OCI-LY3 (cell line): ENCODE measurements at regions not wholly inside any gene's neighbourhood (a gene's known extent, or its start where the extent isn't known, plus 50 kb on each side); places are given as distances from the start of the nearest gene placed in this dataset.

ENCODE experiments used
- H2AFZ ChIP-seq: fragments of 200-600, 300-600 bp; shearing (Covaris generic); 2 replicates; pipeline ENCODE4 v1.6.0; 2014; ENCODE audit warnings: antibody characterized with exemption, low read depth, low read length
- H3K27ac ChIP-seq: fragments of 200-600, 300-600 bp; sonication (generic); 2 replicates; pipeline ENCODE4 v1.5.1; 2014; ENCODE audit warnings: mild to moderate bottlenecking, low read length, moderate library complexity, mixed read lengths
- H3K27me3 ChIP-seq: fragments of 200-600, 300-600 bp; sonication (generic); 2 replicates; pipeline ENCODE4 v1.6.1; 2014; ENCODE audit warnings: low read depth, low read length, mixed read lengths
- H3K36me3 ChIP-seq: fragments of 200-600, 300-600 bp; sonication (generic); replicated peaks from 2 replicates; pipeline ENCODE3; 2014; ENCODE audit warnings: low read depth, low read length, mixed read lengths
- H3K4me1 ChIP-seq: fragments of 300-600, 200-600 bp; sonication (generic); 2 replicates; pipeline ENCODE4 v1.6.1; 2014; ENCODE audit warnings: low read length, mixed read lengths
- H3K4me2 ChIP-seq: fragments of 200-600, 300-600 bp; sonication (generic); 2 replicates; pipeline ENCODE4 v1.6.1; 2014; ENCODE audit warnings: low read length, mixed read lengths
- H3K4me3 ChIP-seq: fragments of 300-600, 200-600 bp; sonication (generic); 2 replicates; pipeline ENCODE4 v1.5.1; 2014; ENCODE audit warnings: antibody characterized with exemption, mild to moderate bottlenecking, low read length, moderate library complexity
- H3K79me2 ChIP-seq: fragments of 300-600, 200-600 bp; shearing (Covaris generic); 2 replicates; pipeline ENCODE4 v1.6.1; 2014; ENCODE audit warnings: mild to moderate bottlenecking, low read length, mixed read lengths
- H3K9ac ChIP-seq: fragments of 300-600, 200-600 bp; shearing (Covaris generic); 2 replicates; pipeline ENCODE4 v1.6.0; 2014; ENCODE audit warnings: mild to moderate bottlenecking, low read length, moderate library complexity
- H3K9me3 ChIP-seq: fragments of 200-600, 300-600 bp; shearing (Covaris generic); 2 replicates; pipeline ENCODE4 v1.6.1; 2014; ENCODE audit warnings: low read length, mixed read lengths; ENCODE audit not compliant: insufficient read depth
- H4K20me1 ChIP-seq: fragments of 200-600, 300-600 bp; sonication (generic); 2 replicates; pipeline ENCODE4 v1.6.1; 2016; ENCODE audit warnings: low read length, mixed read lengths; ENCODE audit not compliant: insufficient read depth
- CTCF ChIP-seq: fragments of 200-600, 300-600 bp; sonication (generic); IDR thresholded peaks from 2 replicates; pipeline ENCODE4 v1.5.1; 2014; ENCODE audit warnings: antibody characterized with exemption, low read length, low read depth
- EZH2phosphoT487 ChIP-seq: fragments of 200-600 bp; shearing (Covaris generic); IDR thresholded peaks from 2 replicates; pipeline ENCODE4 v1.6.1; 2018; ENCODE audit warnings: antibody characterized with exemption, mixed run types, low read depth

GRCh38 chr10:8180360-8181109, 126.0 kb downstream of the GATA3 start:
- no peaks in the 10 kb centered on the region for H3K79me2 ChIP-seq
- no peak overlapping the region for H3K27ac ChIP-seq
- H3K4me1 ChIP-seq = no peaks in the 10 kb centered on the region
- H2AFZ ChIP-seq = no peak overlapping the region
- TF ChIP-seq EZH2phosphoT487 (no peak), CTCF (no peak)
- no peak overlapping the region for H3K9ac ChIP-seq
- H3K36me3 ChIP-seq = no peaks in the 10 kb centered on the region
- H3K4me2 ChIP-seq = no peak overlapping the region
- no peaks in the 10 kb centered on the region for H3K9me3 ChIP-seq
- H3K4me3 ChIP-seq = no peak overlapping the region
- H4K20me1 ChIP-seq = no peaks in the 10 kb centered on the region
- H3K27me3 ChIP-seq = no peaks in the 10 kb centered on the region

- no peaks in the 10 kb centered on the region for H3K36me3 ChIP-seq
- H3K4me3 ChIP-seq = no peak overlapping the region
- TF ChIP-seq EZH2phosphoT487 = no peak
- TF ChIP-seq CTCF = no peak
- H3K9ac ChIP-seq = no peak overlapping the region
- H3K27ac ChIP-seq = no peak overlapping the region
- no peaks in the 10 kb centered on the region for H3K27me3 ChIP-seq
- H3K4me2 ChIP-seq = no peak overlapping the region
- no peaks in the 10 kb centered on the region for H3K4me1 ChIP-seq
- H3K79me2 ChIP-seq = no peaks in the 10 kb centered on the region
- no peaks in the 10 kb centered on the region for H4K20me1 ChIP-seq
- H3K9me3 ChIP-seq = no peaks in the 10 kb centered on the region
- no peak overlapping the region for H2AFZ ChIP-seq
Measured at GRCh38 chr10:8181496-8182157, 127.1 kb downstream of the GATA3 start.

- Histone ChIP-seq H3K9me3 (no peaks in the 10 kb centered on the region), H2AFZ (no peak overlapping the region)
Measured at GRCh38 chr10:8182806-8183205, 128.3 kb downstream of the GATA3 start.

More at GRCh38 chr10:8182806-8183205, 128.3 kb downstream of the GATA3 start:
- no peaks in the 10 kb centered on the region for H3K79me2 ChIP-seq
- H3K36me3 ChIP-seq = no peaks in the 10 kb centered on the region
- no peak overlapping the region for H3K9ac ChIP-seq
- H3K4me3 ChIP-seq = no peak overlapping the region
- no peaks in the 10 kb centered on the region for H4K20me1 ChIP-seq
- H3K27ac ChIP-seq = no peak overlapping the region
- H3K4me1 ChIP-seq = no peaks in the 10 kb centered on the region
- H3K4me2 ChIP-seq = no peak overlapping the region
- TF ChIP-seq EZH2phosphoT487 = no peak
- no peak for TF ChIP-seq CTCF
- no peaks in the 10 kb centered on the region for H3K27me3 ChIP-seq
